ENCODE measurements at regions not wholly inside any gene's neighbourhood (a gene's known extent, or its start where the extent isn't known, plus 50 kb on each side); places are given as distances from the start of the nearest gene placed in this dataset.
"Not testable (repeated sequence)": the region's sequence is repeated elsewhere in the genome, so short reads cannot be mapped to it uniquely, and the experiment has no call there.

GRCh38 chr13:112159575-112160547 is 92.9 kb downstream of the SOX1 start:
- no peaks in the 10 kb centered on the region for H3K27me3 ChIP-seq (ENCODE audit: control insufficient read depth, insufficient read depth, low read length)
- H3K4me1 ChIP-seq (ENCODE audit: control insufficient read depth, insufficient read depth, low read length): no peaks in the 10 kb centered on the region
- H3K36me3 ChIP-seq (ENCODE audit: control insufficient read depth, insufficient read depth, low read length): no peaks in the 10 kb centered on the region
- H3K4me1 Mint-ChIP-seq: no peaks in the 10 kb centered on the region
- no peak overlapping the region for H3K27ac ChIP-seq (ENCODE audit: low read length)
- DNase-seq (no peak), ATAC-seq (no peak)
- intact Hi-C loops (cut with micrococcal nuclease): no loop called here
- H3K9me3 Mint-ChIP-seq: peaks cover 0 to 2% of the 10 kb centered on the region in 2 donors
- 66% methylated on average over 17 of the region's 17 CpGs for WGBS (ENCODE audit: insufficient coverage)
- H3K27me3 Mint-ChIP-seq (ENCODE audit: low read depth in 2 of 2): peaks cover 7 to 35% of the 10 kb centered on the region in 2 donors
- no peak overlapping the region for H3K27ac Mint-ChIP-seq
- no peaks in the 10 kb centered on the region for H3K9me3 ChIP-seq (ENCODE audit: control insufficient read depth, insufficient read depth, low read length)
- no peak overlapping the region for H3K4me3 Mint-ChIP-seq
- no peak overlapping the region for H3K4me3 ChIP-seq (ENCODE audit: low read length)
- TF ChIP-seq CTCF (IDR thresholded peaks at IDR 0.05): no peak
- no peaks in the 10 kb centered on the region for H3K36me3 Mint-ChIP-seq

- Histone ChIP-seq H3K27me3 (ENCODE audit: control insufficient read depth, insufficient read depth, low read length) (no peaks in the 10 kb centered on the region), H3K36me3 (ENCODE audit: control insufficient read depth, insufficient read depth, low read length) (no peaks in the 10 kb centered on the region), H3K27ac (ENCODE audit: low read length) (no peak overlapping the region), H3K9me3 (ENCODE audit: control insufficient read depth, insufficient read depth, low read length) (no peaks in the 10 kb centered on the region), H3K4me1 (ENCODE audit: control insufficient read depth, insufficient read depth, low read length) (no peaks in the 10 kb centered on the region), H3K4me3 (ENCODE audit: low read length) (no peak overlapping the region)
- Mint-ChIP-seq H3K36me3 (no peaks in the 10 kb centered on the region), H3K27me3 (ENCODE audit: low read depth in 2 of 2) (peaks cover 7 to 40% of the 10 kb centered on the region in 2 donors), H3K9me3 (peaks cover 0 to 2% of the 10 kb centered on the region in 2 donors), H3K4me1 (no peaks in the 10 kb centered on the region), H3K4me3 (no peak overlapping the region), H3K27ac (no peak overlapping the region)
- 89% methylated on average over 14 of the region's 14 CpGs for WGBS (ENCODE audit: insufficient coverage)
- no peak for TF ChIP-seq CTCF (IDR thresholded peaks at IDR 0.05)
- DNase-seq (no peak), ATAC-seq (no peak)
- intact Hi-C loops (cut with micrococcal nuclease): no loop called here
Measured at GRCh38 chr13:112160558-112160957, 93.6 kb downstream of the SOX1 start.

- peaks cover 0 to 2% of the 10 kb centered on the region in 2 donors for H3K9me3 Mint-ChIP-seq
- H3K36me3 Mint-ChIP-seq: no peaks in the 10 kb centered on the region
- intact Hi-C loops (cut with micrococcal nuclease): no loop called here
- H3K27ac ChIP-seq (ENCODE audit: low read length): no peak overlapping the region
- H3K36me3 ChIP-seq (ENCODE audit: control insufficient read depth, insufficient read depth, low read length): no peaks in the 10 kb centered on the region
- no peak overlapping the region for H3K4me3 Mint-ChIP-seq
- no peaks in the 10 kb centered on the region for H3K4me1 ChIP-seq (ENCODE audit: control insufficient read depth, insufficient read depth, low read length)
- peaks cover 7 to 49% of the 10 kb centered on the region in 2 donors for H3K27me3 Mint-ChIP-seq (ENCODE audit: low read depth in 2 of 2)
- H3K27me3 ChIP-seq (ENCODE audit: control insufficient read depth, insufficient read depth, low read length): no peaks in the 10 kb centered on the region
- no peaks in the 10 kb centered on the region for H3K9me3 ChIP-seq (ENCODE audit: control insufficient read depth, insufficient read depth, low read length)
- no peak for TF ChIP-seq CTCF (IDR thresholded peaks at IDR 0.05)
- H3K4me3 ChIP-seq (ENCODE audit: low read length): no peak overlapping the region
- no peak for ATAC-seq
- H3K4me1 Mint-ChIP-seq: no peaks in the 10 kb centered on the region
- no peak for DNase-seq
- WGBS (ENCODE audit: insufficient coverage): 35% methylated on average over 19 of the region's 21 CpGs
- H3K27ac Mint-ChIP-seq: no peak overlapping the region
Measured at GRCh38 chr13:112161521-112162301, 94.8 kb downstream of the SOX1 start.

- WGBS (ENCODE audit: insufficient coverage): 97% methylated on average over 97 of the region's 97 CpGs
- H3K4me1 ChIP-seq (ENCODE audit: control insufficient read depth, insufficient read depth, low read length); H3K27ac Mint-ChIP-seq; DNase-seq; H3K4me3 Mint-ChIP-seq; H3K4me1 Mint-ChIP-seq; H3K27ac ChIP-seq (ENCODE audit: low read length); H3K9me3 Mint-ChIP-seq; H3K27me3 ChIP-seq (ENCODE audit: control insufficient read depth, insufficient read depth, low read length); H3K9me3 ChIP-seq (ENCODE audit: control insufficient read depth, insufficient read depth, low read length); H3K36me3 ChIP-seq (ENCODE audit: control insufficient read depth, insufficient read depth, low read length); intact Hi-C loops (cut with micrococcal nuclease); ATAC-seq; H3K36me3 Mint-ChIP-seq; H3K4me3 ChIP-seq (ENCODE audit: low read length): not testable (repeated sequence)
- peaks cover 9 to 44% of the 10 kb centered on the region in 2 donors for H3K27me3 Mint-ChIP-seq (ENCODE audit: low read depth in 2 of 2)
Measured at GRCh38 chr13:112163691-112164660, 97.0 kb downstream of the SOX1 start.
